ENCODE measurements at regions not wholly inside any gene's neighbourhood (a gene's known extent, or its start where the extent isn't known, plus 50 kb on each side); places are given as distances from the start of the nearest gene placed in this dataset.

GRCh38 chr7:51647486-51647885 is 330.9 kb upstream of the COBL start:
- no peak for DNase-seq

GRCh38 chr7:51645702-51646298 is 329.2 kb upstream of the COBL start:
- no peak for DNase-seq

- no peak for DNase-seq
Measured at GRCh38 chr7:51645255-51645654, 328.6 kb upstream of the COBL start.

- DNase-seq: no peak
Measured at GRCh38 chr7:51644216-51644615, 327.6 kb upstream of the COBL start.

GRCh38 chr7:51640841-51641240 is 324.2 kb upstream of the COBL start:
- no peak for DNase-seq

- DNase-seq: no peak
Measured at GRCh38 chr7:51639661-51640334, 323.2 kb upstream of the COBL start.

GRCh38 chr7:51636503-51636902 is 319.9 kb upstream of the COBL start:
- no peak for DNase-seq

- no peak for DNase-seq
Measured at GRCh38 chr7:51635775-51636174, 319.2 kb upstream of the COBL start.

GRCh38 chr7:51634538-51634937 is 317.9 kb upstream of the COBL start:
- no peak for DNase-seq

- DNase-seq: no peak
Measured at GRCh38 chr7:51634025-51634424, 317.4 kb upstream of the COBL start.

GRCh38 chr7:51633596-51633995 is 317.0 kb upstream of the COBL start:
- no peak for DNase-seq

GRCh38 chr7:51633006-51633405 is 316.4 kb upstream of the COBL start:
- no peak for DNase-seq

GRCh38 chr7:51630933-51631332 is 314.3 kb upstream of the COBL start:
- DNase-seq: no peak

GRCh38 chr7:51629206-51629605 is 312.6 kb upstream of the COBL start:
- no peak for DNase-seq

- no peak for DNase-seq
Measured at GRCh38 chr7:51621956-51622355, 305.3 kb upstream of the COBL start.

GRCh38 chr7:51620706-51621105 is 304.1 kb upstream of the COBL start:
- no peak for DNase-seq

GRCh38 chr7:51619880-51620279 is 303.3 kb upstream of the COBL start:
- no peak for DNase-seq

- no peak for DNase-seq
Measured at GRCh38 chr7:51617686-51618085, 301.1 kb upstream of the COBL start.

GRCh38 chr7:51613911-51614357 is 297.3 kb upstream of the COBL start:
- no peak for DNase-seq

- DNase-seq: no peak
Measured at GRCh38 chr7:51611937-51612336, 295.3 kb upstream of the COBL start.

GRCh38 chr7:51607447-51607846 is 290.8 kb upstream of the COBL start:
- no peak for DNase-seq

GRCh38 chr7:51606601-51607154 is 290.1 kb upstream of the COBL start:
- DNase-seq: no peak

GRCh38 chr7:51602376-51602775 is 285.8 kb upstream of the COBL start:
- DNase-seq: no peak

- no peak for DNase-seq
Measured at GRCh38 chr7:51601461-51601860, 284.9 kb upstream of the COBL start.
